IMR-90 (cell line): ENCODE measurements at regions not wholly inside any gene's neighbourhood (a gene's known extent, or its start where the extent isn't known, plus 50 kb on each side); places are given as distances from the start of the nearest gene placed in this dataset.

Source experiments
- ATAC-seq: fragments of 200-7000 bp; cut with Tn5 transposase; 2 replicates; pipeline ENCODE4 v1.9.1; 2020; ENCODE audit warnings: low read depth, mild to moderate bottlenecking, moderate library complexity
- BruUV-seq: library from RNA; stranded (reverse); fragments of 400-500 nt; replicated peaks from 2 replicates; lab custom pipeline; 2021; lab: Mats Ljungman, UMichigan
- CTCF ChIA-PET: fragments of 300-600 bp; formaldehyde crosslinking; extraction: SDS; loops from one replicate; lab custom pipeline; 2021; ENCODE audit warnings: antibody characterized with exemption; lab: Yijun Ruan, JAX
- POLR2A ChIA-PET: fragments of 300-600 bp; sonication (Branson Sonifier 250); formaldehyde crosslinking; loops from one replicate; lab custom pipeline; 2022; ENCODE audit warnings: antibody characterized with exemption; ENCODE audit not compliant: unreplicated experiment; lab: Charles Lee
- DNase-seq: peaks from one replicate; pipeline ENCODE4 v3.0.0; 2013
- H2AFZ ChIP-seq: replicated peaks from 2 replicates; pipeline ENCODE3; 2013; ENCODE audit warnings: low read length, mild to moderate bottlenecking; ENCODE audit not compliant: poor library complexity
- H2AK5ac ChIP-seq: 2 replicates; pipeline ENCODE4 v1.6.1; 2013; ENCODE audit warnings: low read depth, low read length, inconsistent platforms
- H2AK9ac ChIP-seq: replicated peaks from 2 replicates; pipeline ENCODE3; 2013; ENCODE audit warnings: mild to moderate bottlenecking, low read depth, low read length, moderate library complexity; ENCODE audit not compliant: poor library complexity
- H2BK120ac ChIP-seq: 2 replicates; pipeline ENCODE4 v1.6.1; 2013; ENCODE audit warnings: low read depth, low read length, inconsistent platforms
- H2BK15ac ChIP-seq: 3 replicates; pipeline ENCODE4 v1.6.1; 2013; ENCODE audit warnings: low read depth, low read length, inconsistent platforms
- H2BK20ac ChIP-seq: 2 replicates; pipeline ENCODE4 v1.6.1; 2013; ENCODE audit warnings: low read depth, mild to moderate bottlenecking, inconsistent platforms, low read length, moderate library complexity
- H2BK5ac ChIP-seq: 2 replicates; pipeline ENCODE4 v1.6.1; 2013; ENCODE audit warnings: mild to moderate bottlenecking, low read depth, low read length, inconsistent platforms; ENCODE audit not compliant: poor library complexity, severe bottlenecking
- H3K14ac ChIP-seq: replicated peaks from 2 replicates; pipeline ENCODE4 v1.6.1; 2013; ENCODE audit warnings: low read depth, low read length, inconsistent platforms
- H3K18ac ChIP-seq: 2 replicates; pipeline ENCODE4 v1.6.1; 2013; ENCODE audit warnings: low read depth, low read length, control low read depth
- H3K23ac ChIP-seq: 2 replicates; pipeline ENCODE4 v1.6.1; 2013; ENCODE audit warnings: low read depth, low read length, inconsistent platforms
- H3K27ac ChIP-seq: 2 replicates; pipeline ENCODE4 v1.5.1; 2013; ENCODE audit warnings: mild to moderate bottlenecking, control low read depth, low read length; ENCODE audit not compliant: insufficient read depth
- H3K27me3 ChIP-seq: 2 replicates; pipeline ENCODE4 v1.6.1; 2013; ENCODE audit warnings: low read length; ENCODE audit not compliant: control insufficient read depth, insufficient read depth
- H3K36me3 ChIP-seq: 2 replicates; pipeline ENCODE4 v1.6.1; 2013; ENCODE audit warnings: low read length, mixed read lengths; ENCODE audit not compliant: control insufficient read depth, insufficient read depth
- H3K4ac ChIP-seq: 2 replicates; pipeline ENCODE4 v1.6.1; 2013; ENCODE audit warnings: low read depth, low read length, inconsistent platforms
- H3K4me1 ChIP-seq: 2 replicates; pipeline ENCODE4 v1.6.1; 2013; ENCODE audit warnings: low read length, mixed read lengths; ENCODE audit not compliant: control insufficient read depth, insufficient read depth
- H3K4me2 ChIP-seq: 2 replicates; pipeline ENCODE4 v1.6.1; 2013; ENCODE audit warnings: low read depth, mild to moderate bottlenecking, control low read depth, low read length, moderate library complexity
- H3K4me3 ChIP-seq: 2 replicates; pipeline ENCODE4 v1.5.1; 2013; ENCODE audit warnings: low read depth, mild to moderate bottlenecking, control low read depth, low read length, moderate library complexity; ENCODE audit not compliant: insufficient read depth
- H3K56ac ChIP-seq: 2 replicates; pipeline ENCODE4 v1.6.1; 2013; ENCODE audit warnings: low read length, inconsistent platforms; ENCODE audit not compliant: insufficient read depth; ENCODE audit errors: extremely low read depth
- H3K79me1 ChIP-seq, 2 experiments: 2 replicates each; pipeline ENCODE4 v1.6.1; 2013; ENCODE audit warnings: low read length in 2 of 2, inconsistent platforms in 1 of 2, low read depth in 1 of 2
- H3K9ac ChIP-seq: 2 replicates; pipeline ENCODE4 v1.6.1; 2013; ENCODE audit warnings: low read depth, low read length, control low read depth
- H3K9me1 ChIP-seq: 2 replicates; pipeline ENCODE4 v1.6.1; 2013; ENCODE audit warnings: low read length, inconsistent platforms; ENCODE audit not compliant: insufficient read depth
- H3K9me3 ChIP-seq: 2 replicates; pipeline ENCODE4 v1.6.1; 2013; ENCODE audit warnings: low read length; ENCODE audit not compliant: control insufficient read depth, insufficient read depth
- H4K20me1 ChIP-seq: 2 replicates; pipeline ENCODE4 v1.6.1; 2013; ENCODE audit warnings: low read length, inconsistent platforms; ENCODE audit not compliant: insufficient read depth
- H4K5ac ChIP-seq: 2 replicates; pipeline ENCODE4 v1.6.1; 2013; ENCODE audit warnings: mild to moderate bottlenecking, low read depth, low read length, control low read depth
- H4K8ac ChIP-seq, 2 experiments: 2 replicates each; pipeline ENCODE4 v1.6.1; 2013; ENCODE audit warnings: low read depth in 2 of 2, low read length in 2 of 2, control low read depth in 1 of 2, inconsistent platforms in 1 of 2
- H4K91ac ChIP-seq: 2 replicates; pipeline ENCODE4 v1.6.1; 2013; ENCODE audit warnings: low read depth, low read length, inconsistent platforms; ENCODE audit not compliant: insufficient read depth
- CTCF ChIP-seq: conservative IDR thresholded peaks from 2 replicates; pipeline ENCODE4 v1.5.1; 2012; ENCODE audit warnings: mild to moderate bottlenecking, low read depth, low read length, improper control_type of control experiment
- NFE2L2 ChIP-seq: fragments of 150-350 bp; IDR thresholded peaks from 2 replicates; pipeline ENCODE4 v1.6.1; 2016; ENCODE audit warnings: low read depth, mild to moderate bottlenecking, low read length
- POLR2A ChIP-seq: IDR thresholded peaks from 2 replicates; pipeline ENCODE4 v1.6.1; 2012; ENCODE audit warnings: mild to moderate bottlenecking, low read depth, low read length
- RFX5 ChIP-seq: IDR thresholded peaks from 2 replicates; pipeline ENCODE4 v1.8.0; 2012; ENCODE audit warnings: low read depth, mild to moderate bottlenecking, low read length, moderate library complexity
- SMC3 ChIP-seq: fragments of 150-350 bp; IDR thresholded peaks from 2 replicates; pipeline ENCODE4 v1.6.1; 2016; ENCODE audit warnings: low read depth, mild to moderate bottlenecking, antibody characterized with exemption, low read length, moderate library complexity
- USF2 ChIP-seq: fragments of 150-350 bp; IDR thresholded peaks from 2 replicates; pipeline ENCODE4 v1.6.1; 2017; ENCODE audit warnings: mild to moderate bottlenecking, antibody characterized with exemption, low read length, low read depth
- WGBS, 2 experiments: methylation state at CpG; one replicate each; pipeline versions ENCODE4 v1.1.5 to v1.1.7; 2013; ENCODE audit warnings: missing lambda C conversion rate in 2 of 2; ENCODE audit not compliant: insufficient read length in 1 of 2; ENCODE audit errors: extremely low coverage in 2 of 2; 5-methylcytosine and 5-hydroxymethylcytosine counted together
- dilution Hi-C: fragments of 300-500 bp; cut with HindIII; formaldehyde crosslinking; loops from one replicate; pipeline ENCODE4 v1.14.3; 2018; ENCODE audit warnings: low sequenced_read_pairs; ENCODE audit not compliant: unreplicated experiment
- in situ Hi-C: fragments of 300-500 bp; cut with MboI; formaldehyde crosslinking; loops from 3 replicates; pipeline ENCODE4 v1.14.3; 2019; ENCODE audit warnings: low sequenced_read_pairs, inconsistent platforms, mixed read lengths
- intact Hi-C: fragments of 100-400 bp; cut with micrococcal nuclease; formaldehyde crosslinking; loops from 2 replicates; pipeline ENCODE4 v1.10.0; 2022

- H2AK5ac ChIP-seq, result no peak overlapping the region
- H3K4ac ChIP-seq, result no peak overlapping the region
- no peaks in the 10 kb centered on the region for H3K4me1 ChIP-seq
- no peak overlapping the region for H3K27ac ChIP-seq
- BruUV-seq, result no TSS peak
- H3K9me3 ChIP-seq, result no peaks in the 10 kb centered on the region; the same call in 1 of the 2 replicates
- no peak for TF ChIP-seq NFE2L2
- no peak for TF ChIP-seq POLR2A
- no peak for TF ChIP-seq SMC3
- no peak for TF ChIP-seq USF2
- TF ChIP-seq RFX5, result no peak
- no peak for TF ChIP-seq CTCF
- in situ Hi-C loops, result no loop called here
- no peak overlapping the region for H2BK15ac ChIP-seq
- H4K8ac ChIP-seq, result no peak overlapping the region
- no peak overlapping the region for H2BK120ac ChIP-seq
- H3K79me1 ChIP-seq, result no peaks in the 10 kb centered on the region
- H2BK5ac ChIP-seq, result no peak overlapping the region
- H3K27me3 ChIP-seq, result no peaks in the 10 kb centered on the region
- H3K23ac ChIP-seq, result no peak overlapping the region
- CTCF ChIA-PET, result interaction anchor here (0.8 kb wide), 1 partner anchor 209 kb away, joined by 3 read pairs; no protein-coding TSS in a partner anchor
- dilution Hi-C loops, result no loop called here
- H3K4me3 ChIP-seq, result no peak overlapping the region
- ATAC-seq (no peak), DNase-seq (no peak)
- H2AFZ ChIP-seq, result no peak overlapping the region
- no peak overlapping the region for H4K91ac ChIP-seq
- H3K9me1 ChIP-seq, result no peaks in the 10 kb centered on the region
- no peaks in the 10 kb centered on the region for H4K20me1 ChIP-seq
- H3K9ac ChIP-seq, result no peak overlapping the region
- intact Hi-C loops, result no loop called here
- H3K14ac ChIP-seq, result no peak overlapping the region
- H3K18ac ChIP-seq, result no peak overlapping the region
- H4K5ac ChIP-seq, result no peak overlapping the region
- no peaks in the 10 kb centered on the region for H3K36me3 ChIP-seq
- no peak overlapping the region for H3K56ac ChIP-seq
- WGBS, 2 experiments, result no CpG with 5 or more reads among the region's 1 CpG
- POLR2A ChIA-PET, result no interaction called here
- no peak overlapping the region for H2BK20ac ChIP-seq
- H3K4me2 ChIP-seq, result no peak overlapping the region
- no peak overlapping the region for H2AK9ac ChIP-seq
These were observed 324.8 kb downstream of the RWDD3 start for GRCh38 chr1:95558791-95559190.
